K562 (cell line): ENCODE measurements at regions not wholly inside any gene's neighbourhood (a gene's known extent, or its start where the extent isn't known, plus 50 kb on each side); places are given as distances from the start of the nearest gene placed in this dataset.

Experiments used
- ATAC-seq: fragments of 200-7000 bp; cut with Tn5 transposase; 3 replicates; pipeline ENCODE4 v1.9.1; 2020; ENCODE audit warnings: moderate library complexity
- BruUV-seq: library from RNA; stranded (reverse); fragments of 400-500 nt; replicated peaks from 2 replicates; lab custom pipeline; 2021; lab: Mats Ljungman, UMichigan
- CTCF ChIA-PET: fragments of 300-600 bp; formaldehyde crosslinking; extraction: SDS; loops from one replicate; lab custom pipeline; 2021; ENCODE audit warnings: low intra/inter-chr PET ratio; lab: Yijun Ruan, JAX
- POLR2A ChIA-PET: fragments of 300-600, 350-650 bp; sonication (Branson Sonifier 250); formaldehyde crosslinking; extraction: SDS; loops from one replicate; lab custom pipeline; 2021; ENCODE audit warnings: antibody characterized with exemption, inconsistent platforms; lab: Yijun Ruan, JAX
- DNase-seq, 4 experiments: peaks; one replicate each; pipeline versions ENCODE4 v3.0.0 to v3.0.0-alpha.2; 2011 to 2018; ENCODE audit warnings: low spot score in 3 of 4, mixed read lengths in 3 of 4; ENCODE audit errors: extremely low read depth in 1 of 4
- FAIRE-seq: peaks from 2 replicates; lab custom pipeline; 2011; peaks lifted over from hg19 to GRCh38; lab: Jason Lieb, UNC
- H2AFZ ChIP-seq: 2 replicates; pipeline ENCODE4 v1.6.0; 2011; ENCODE audit warnings: low read depth, low read length, control low read depth, inconsistent platforms
- H3K27ac ChIP-seq: fragments of 200-600 bp; 3 replicates; pipeline ENCODE4 v1.8.0; 2011; ENCODE audit warnings: low read depth, mild to moderate bottlenecking, control low read depth, inconsistent platforms, low read length, moderate library complexity, mixed read lengths; ENCODE audit errors: extremely low read depth
- H3K27me3 ChIP-seq, 2 experiments: fragments of 300-600 bp in 1 of 2; 2 replicates in 1 of 2; 3 replicates in 1 of 2; pipeline versions ENCODE4 v1.6.0 to v1.8.0; 2011; ENCODE audit warnings: inconsistent platforms in 2 of 2, low read length in 2 of 2, mild to moderate bottlenecking in 1 of 2, mixed read lengths in 1 of 2, moderate library complexity in 1 of 2; ENCODE audit not compliant: control insufficient read depth in 2 of 2, insufficient read depth in 2 of 2
- H3K36me3 ChIP-seq: fragments of 300-600 bp; 3 replicates; pipeline ENCODE4 v1.8.0; 2011; ENCODE audit warnings: mild to moderate bottlenecking, low read length, inconsistent platforms; ENCODE audit not compliant: control insufficient read depth, insufficient read depth
- H3K4me1 ChIP-seq, 2 experiments: fragments of 200-600 bp in 1 of 2; replicated peaks in 1 of 2; 2 replicates in 1 of 2; 3 replicates in 1 of 2; pipeline versions ENCODE4 v1.5.1 to v1.8.0; 2011; ENCODE audit warnings: inconsistent platforms in 2 of 2, low read length in 2 of 2, mild to moderate bottlenecking in 1 of 2, mixed read lengths in 1 of 2, moderate library complexity in 1 of 2; ENCODE audit not compliant: control insufficient read depth in 2 of 2, insufficient read depth in 2 of 2
- H3K4me2 ChIP-seq: 2 replicates; pipeline ENCODE4 v1.6.1; 2011; ENCODE audit warnings: low read length, control low read depth, inconsistent platforms, mixed read lengths; ENCODE audit not compliant: insufficient read depth
- H3K4me3 ChIP-seq: fragments of 200-600 bp; sonication (generic), shearing (Covaris generic); 2 replicates; pipeline ENCODE4 v1.5.1; 2016; ENCODE audit warnings: control low read depth, inconsistent platforms
- H3K79me2 ChIP-seq: fragments of 200-600 bp; 3 replicates; pipeline ENCODE4 v1.8.0; 2011; ENCODE audit warnings: low read length, inconsistent platforms; ENCODE audit not compliant: control insufficient read depth, insufficient read depth
- H3K9ac ChIP-seq, 2 experiments: 2 replicates each; pipeline versions ENCODE4 v1.6.0 to v1.6.1; 2011; ENCODE audit warnings: low read depth in 2 of 2, low read length in 2 of 2, control low read depth in 1 of 2, inconsistent platforms in 1 of 2, mild to moderate bottlenecking in 1 of 2, mixed read lengths in 1 of 2; ENCODE audit not compliant: insufficient read depth in 1 of 2
- H3K9me1 ChIP-seq: one replicate; pipeline ENCODE4 v1.6.0; 2011; ENCODE audit warnings: inconsistent platforms, mild to moderate bottlenecking, low read length, moderate library complexity; ENCODE audit not compliant: control insufficient read depth, insufficient read depth
- H3K9me3 ChIP-seq: replicated peaks from 2 replicates; pipeline ENCODE4 v1.5.1; 2011; ENCODE audit warnings: low read depth, low read length, inconsistent platforms; ENCODE audit not compliant: control insufficient read depth, insufficient read depth
- H4K20me1 ChIP-seq: replicated peaks from 2 replicates; pipeline ENCODE4 v1.6.1; 2011; ENCODE audit warnings: low read length, inconsistent platforms, mixed read lengths; ENCODE audit not compliant: control insufficient read depth, insufficient read depth
- CBFA2T3 ChIP-seq: fragments of 450-650 bp; IDR thresholded peaks from 2 replicates; pipeline ENCODE4 v1.6.1; 2017
- E4F1 ChIP-seq: fragments of 250-450 bp; sonication (Bioruptor Pico); IDR thresholded peaks from 2 replicates; pipeline ENCODE4 v1.5.0; 2021; ENCODE audit warnings: mild to moderate bottlenecking, borderline replicate concordance
- GABPA ChIP-seq: fragments of 200-800 bp; sonication (Bioruptor generic); conservative IDR thresholded peaks from 2 replicates; pipeline ENCODE4 v1.6.1; 2016; ENCODE audit warnings: low read depth, missing genetic modification characterization, missing compliant biosample characterization
- HOXB6 ChIP-seq: fragments of 250-450 bp; sonication (Bioruptor Pico); IDR thresholded peaks from 2 replicates; pipeline ENCODE4 v1.5.1; 2022; ENCODE audit warnings: mild to moderate bottlenecking, borderline replicate concordance
- MAFF ChIP-seq: IDR thresholded peaks from 2 replicates; pipeline ENCODE4 v1.6.1; 2012; ENCODE audit warnings: low read length, improper control_type of control experiment
- SIN3A ChIP-seq, 2 experiments: fragments of 150-350 bp in 1 of 2; IDR thresholded peaks; 2 replicates each; pipeline ENCODE4 v1.6.1; 2011 to 2016; ENCODE audit warnings: borderline replicate concordance in 2 of 2, low read depth in 2 of 2, low read length in 2 of 2, mild to moderate bottlenecking in 2 of 2, moderate library complexity in 2 of 2; ENCODE audit not compliant: control insufficient read depth in 1 of 2
- SREBF1 ChIP-seq: fragments of 150-350 bp; IDR thresholded peaks from 2 replicates; pipeline ENCODE4 v1.6.1; 2014; ENCODE audit warnings: antibody characterized with exemption, low read depth, low read length, borderline replicate concordance
- STAG1 ChIP-seq: sonication (generic); formaldehyde crosslinking; IDR thresholded peaks from 2 replicates; pipeline ENCODE4 v1.5.0; 2020; ENCODE audit warnings: missing genetic modification reagents, borderline replicate concordance
- TARDBP ChIP-seq: fragments of 450-650 bp; IDR thresholded peaks from 2 replicates; pipeline ENCODE4 v1.6.1; 2016
- TEAD2 ChIP-seq: fragments of 450-650 bp; IDR thresholded peaks from 2 replicates; pipeline ENCODE4 v1.6.1; 2016; ENCODE audit warnings: missing genetic modification characterization, control low read depth, missing compliant biosample characterization
- in situ Hi-C: fragments of 300-500 bp; cut with MboI; formaldehyde crosslinking; loops from 4 replicates; pipeline ENCODE4 v1.15.0; 2018; ENCODE audit warnings: inconsistent platforms, mixed read lengths
- intact Hi-C: fragments of 100-400 bp; cut with micrococcal nuclease; formaldehyde crosslinking; loops from 2 replicates; pipeline ENCODE4 v1.14.2; 2022

- TF ChIP-seq CBFA2T3 (no peak), HOXB6 (CRISPR knock-in tag) (no peak), TARDBP (no peak), GABPA (no peak)
Observed at GRCh38 chr1:98391175-98391574, 270.3 kb upstream of the SNX7 start (continued).

GRCh38 chr1:98389809-98390208, 271.7 kb upstream of the SNX7 start:
- Histone ChIP-seq H3K27ac (no peak overlapping the region), H3K4me2 (no peak overlapping the region), H4K20me1 (no peaks in the 10 kb centered on the region), H3K9me3 (no peaks in the 10 kb centered on the region), H3K9ac (no peak overlapping the region), H2AFZ (no peak overlapping the region), H3K27me3 (no peaks in the 10 kb centered on the region), H3K36me3 (no peaks in the 10 kb centered on the region), H3K79me2 (no peaks in the 10 kb centered on the region), H3K4me3 (no peak overlapping the region), H3K4me1 (no peaks in the 10 kb centered on the region), H3K9me1 (no peaks in the 10 kb centered on the region)
- ChIA-PET CTCF (no interaction called here), POLR2A (no interaction called here)
- FAIRE-seq = no peak
- in situ Hi-C loops (no loop called here), intact Hi-C loops (no loop called here)
- DNase-seq = no peak
- no TSS peak for BruUV-seq
- ATAC-seq = no peak
- TF ChIP-seq E4F1 (CRISPR knock-in tag) (no peak), TEAD2 (tag) (no peak), STAG1 (CRISPR knock-in tag) (no peak), MAFF (no peak), SIN3A (IDR thresholded peaks at IDR 0.05; ENCODE audit: borderline replicate concordance in 2 of 2, control insufficient read depth in 1 of 2, low read depth in 2 of 2, low read length in 2 of 2) (no peak), SREBF1 (no peak)
